ENCODE measurements at regions not wholly inside any gene's neighbourhood (a gene's known extent, or its start where the extent isn't known, plus 50 kb on each side); places are given as distances from the start of the nearest gene placed in this dataset.

- H3K79me2 ChIP-seq (ENCODE audit: insufficient read depth, low read length) = no peaks in the 10 kb centered on the region
- H2BK20ac ChIP-seq (ENCODE audit: low read depth, low read length, poor library complexity, severe bottlenecking) = no peak overlapping the region
- no peak overlapping the region for H3K27ac Mint-ChIP-seq
- no peaks in the 10 kb centered on the region for H3K27me3 Mint-ChIP-seq (ENCODE audit: low read depth)
- no peak overlapping the region for H4K91ac ChIP-seq (ENCODE audit: insufficient read length, low read depth, low read length)
- H2BK12ac ChIP-seq (ENCODE audit: insufficient read length, low read depth, low read length) = no peak overlapping the region
- H3K23me2 ChIP-seq (ENCODE audit: insufficient read length, low read depth, low read length, poor library complexity, severe bottlenecking) = no peaks in the 10 kb centered on the region
- WGBS (ENCODE audit: extremely low coverage, insufficient read length, low lambda C conversion rate) = no CpG with 5 or more reads among the region's 1 CpG
- no peaks in the 10 kb centered on the region for H3K27me3 ChIP-seq (ENCODE audit: insufficient read depth, low read length)
- no peak overlapping the region for H3K14ac ChIP-seq (ENCODE audit: insufficient read depth, low read length)
- H3K36me3 Mint-ChIP-seq (ENCODE audit: insufficient read depth in 1 of 3, low read depth in 3 of 3) = peaks cover 3% of the 10 kb centered on the region in 3 experiments; a peak in 5 of 7 replicates
- no peak overlapping the region for H3K27ac ChIP-seq (ENCODE audit: insufficient read length, low read depth, low read length)
- no peaks in the 10 kb centered on the region for H4K20me1 ChIP-seq (ENCODE audit: control insufficient read depth, insufficient read depth, insufficient read length)
- H2AFZ ChIP-seq (ENCODE audit: low read length) = no peak overlapping the region
- H3T11ph ChIP-seq (ENCODE audit: low read length) = no peak overlapping the region
- no peaks in the 10 kb centered on the region for H3K79me1 ChIP-seq (ENCODE audit: insufficient read depth, low read depth, low read length, poor library complexity, severe bottlenecking)
- no peak overlapping the region for H3K56ac ChIP-seq (ENCODE audit: insufficient read length, low read depth, low read length)
- no peak overlapping the region for H4K8ac ChIP-seq (replicated peaks; ENCODE audit: insufficient read length, low read depth, low read length)
- no peak overlapping the region for H3K4me2 ChIP-seq (ENCODE audit: insufficient read depth, insufficient read length, low read length)
- H3K4me1 Mint-ChIP-seq = peaks cover 4% of the 10 kb centered on the region in 2 experiments; a peak in 3 of 4 replicates
- TF ChIP-seq CTCF (conservative IDR thresholded peaks at IDR 0.05) = no peak
- H3K9ac ChIP-seq (ENCODE audit: extremely low read depth, insufficient read length, low read length) = no peak overlapping the region
- no peak overlapping the region for H3K18ac ChIP-seq (ENCODE audit: insufficient read length, low read depth, low read length)
- H3K4ac ChIP-seq (ENCODE audit: low read depth, low read length) = no peak overlapping the region
- DNase-seq = no peak
- H3K9me3 ChIP-seq (ENCODE audit: control insufficient read depth, low read depth, low read length) = no peaks in the 10 kb centered on the region
- H3K9me3 Mint-ChIP-seq = peaks cover 12 to 22% of the 10 kb centered on the region in 2 experiments
- no peak overlapping the region for H2BK120ac ChIP-seq (ENCODE audit: low read depth, low read length, poor library complexity, severe bottlenecking)
- no peak overlapping the region for H3K23ac ChIP-seq (ENCODE audit: insufficient read length, low read depth, low read length)
- H3K4me1 ChIP-seq (ENCODE audit: insufficient read depth, low read length) = no peaks in the 10 kb centered on the region
- H3K4me3 Mint-ChIP-seq = no peak overlapping the region
- no peak overlapping the region for H2BK15ac ChIP-seq (ENCODE audit: low read depth, low read length)
- H4K5ac ChIP-seq (ENCODE audit: insufficient read length, low read depth, low read length) = no peak overlapping the region
- no peak overlapping the region for H2BK5ac ChIP-seq (ENCODE audit: insufficient read length, low read length)
- no peak overlapping the region for H2AK5ac ChIP-seq (ENCODE audit: insufficient read length, low read length)
Measured at GRCh38 chr4:75308049-75308448, 206.2 kb downstream of the RCHY1 start.

Measured in H9 (cell line).